Stimulated activated CD4-positive, alpha-beta T cell treated with anti-CD3 and anti-CD28 coated beads, Interleukin-15, amount 100 ng/mL, for 24 hours (primary cell): ENCODE measurements at regions not wholly inside any gene's neighbourhood (a gene's known extent, or its start where the extent isn't known, plus 50 kb on each side); places are given as distances from the start of the nearest gene placed in this dataset.

Experiments used
- DNase-seq: peaks from one replicate; pipeline ENCODE4 v3.0.0-alpha.2; 2020

GRCh38 chr11:36803084-36803483 is 205.0 kb upstream of the RAG2 start:
- DNase-seq = no peak

GRCh38 chr11:36792996-36793914 is 195.2 kb upstream of the RAG2 start:
- DNase-seq = no peak

GRCh38 chr11:36791957-36792356 is 193.9 kb upstream of the RAG2 start:
- no peak for DNase-seq

DNA sequence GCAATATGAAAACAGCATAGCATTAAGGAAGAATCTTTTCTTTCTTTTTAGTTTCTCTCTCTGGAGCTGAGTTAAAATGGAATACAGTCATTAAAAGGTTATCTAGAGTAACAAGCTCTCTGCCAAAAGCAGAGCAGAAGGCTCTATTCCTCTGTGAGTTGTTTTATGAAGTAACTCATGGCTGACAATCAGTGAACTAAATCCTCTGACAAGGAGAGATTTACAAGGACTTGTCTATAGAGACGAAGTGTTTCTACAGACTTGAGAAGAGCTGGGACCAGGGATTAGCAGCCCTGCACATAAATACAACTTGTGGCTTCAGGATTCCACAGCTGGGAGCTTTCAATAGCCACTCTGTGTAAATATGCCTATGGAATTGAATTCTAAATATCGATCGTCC is 192.5 kb upstream of the RAG2 start:
- no peak for DNase-seq

GRCh38 chr11:36783808-36784207 is 185.8 kb upstream of the RAG2 start:
- no peak for DNase-seq

DNA sequence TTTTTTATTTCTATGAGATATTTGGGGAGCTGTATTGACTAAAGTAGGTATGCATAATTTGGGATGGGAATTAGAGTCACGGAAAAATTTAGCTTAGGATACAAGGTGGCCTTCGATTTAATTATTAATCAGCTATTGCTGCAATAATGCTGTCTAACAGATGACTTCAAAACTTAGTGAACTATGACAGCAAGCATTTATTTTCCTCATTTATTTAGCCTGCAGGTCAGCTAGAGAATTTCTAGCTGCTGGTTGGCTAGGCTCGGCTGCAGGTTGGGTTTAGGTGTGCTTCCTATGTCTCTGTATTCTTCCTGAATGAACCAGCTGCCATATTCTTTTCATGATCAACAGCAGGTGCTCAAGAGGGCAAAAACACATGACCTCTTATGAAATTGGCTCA is 181.8 kb upstream of the RAG2 start:
- DNase-seq = no peak

DNA sequence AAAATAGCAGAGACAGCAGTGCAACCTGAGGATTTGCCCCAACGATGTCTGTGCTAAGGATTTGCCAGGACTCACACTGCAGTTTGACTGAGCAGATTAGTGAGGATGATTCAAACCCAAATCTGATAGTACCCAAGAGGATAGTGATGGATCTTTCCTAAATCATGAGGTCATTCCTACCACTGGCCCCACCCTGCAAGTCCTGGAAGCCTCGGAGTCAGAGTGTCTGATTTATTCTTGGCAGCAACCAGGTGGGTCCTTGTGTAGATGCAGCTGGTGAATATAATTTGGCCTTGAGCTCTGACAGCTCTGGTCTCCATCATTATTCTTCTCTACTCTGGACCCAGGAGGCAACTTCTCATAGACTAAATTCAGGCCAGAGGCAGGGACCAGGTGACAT is 179.3 kb upstream of the RAG2 start:
- no peak for DNase-seq

GRCh38 chr11:36775756-36776155 is 177.7 kb upstream of the RAG2 start:
- DNase-seq = no peak

DNA sequence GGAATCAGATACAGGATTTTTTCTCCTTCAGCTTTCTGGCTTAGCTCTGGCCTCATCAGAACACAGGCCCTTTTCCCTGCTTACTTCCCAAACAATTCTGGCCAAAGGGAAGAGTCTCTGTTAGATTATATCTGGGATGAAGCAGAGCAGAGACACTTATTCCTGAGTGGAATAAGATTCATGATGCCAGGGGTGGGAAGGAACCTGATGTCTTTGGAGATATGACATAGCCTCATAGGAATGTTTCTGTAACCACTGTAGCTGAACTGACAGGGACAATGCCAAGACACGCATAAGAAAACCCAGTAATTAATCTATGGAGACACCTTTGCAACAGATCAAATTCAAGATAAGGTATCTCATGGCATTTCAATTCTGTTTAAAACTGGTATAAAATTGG is 177.1 kb upstream of the RAG2 start:
- no peak for DNase-seq

DNA sequence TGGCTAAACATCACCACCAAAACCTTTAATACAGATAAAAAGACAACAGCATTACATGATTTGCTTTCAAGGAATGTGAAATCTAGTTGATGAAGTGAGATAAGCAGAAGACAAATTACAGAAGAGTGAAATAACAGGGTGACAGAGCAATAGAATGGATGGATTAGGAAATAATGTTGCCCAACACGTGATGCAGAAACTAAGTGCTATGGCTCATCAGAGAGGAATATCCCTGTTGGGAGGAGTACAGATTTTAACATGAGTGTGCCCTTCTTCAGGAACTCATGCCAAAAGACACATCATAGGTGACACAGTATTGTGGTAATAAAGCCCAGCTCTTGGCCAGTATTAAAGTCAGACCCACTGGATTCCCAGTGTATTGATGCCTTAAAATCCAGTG is 176.6 kb upstream of the RAG2 start:
- DNase-seq = no peak

- DNase-seq = no peak
Observed at GRCh38 chr11:36763187-36763586, 165.2 kb upstream of the RAG2 start.

- DNase-seq = no peak
Observed at GRCh38 chr11:36757075-36757474, 159.0 kb upstream of the RAG2 start.

GRCh38 chr11:36753960-36754359 is 155.9 kb upstream of the RAG2 start:
- no peak for DNase-seq

DNA sequence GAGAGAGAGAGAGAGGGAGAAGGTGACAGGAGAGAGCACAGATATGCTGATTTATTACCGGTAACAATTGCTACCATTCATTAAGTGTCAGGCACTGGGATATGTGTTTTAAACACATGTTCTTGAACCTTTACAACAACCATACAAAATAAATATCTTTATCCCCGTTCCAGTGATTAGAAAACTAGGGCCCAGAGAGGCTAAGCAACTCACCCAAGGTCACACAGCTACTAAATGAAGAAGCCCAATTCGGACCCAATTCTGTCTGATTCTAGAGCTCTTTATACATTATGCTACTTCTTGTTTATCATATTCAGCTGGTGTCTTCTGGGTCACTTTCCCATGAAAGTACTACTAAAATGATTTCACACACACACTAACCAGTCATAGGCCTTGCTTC is 154.0 kb upstream of the RAG2 start:
- no peak for DNase-seq

DNA sequence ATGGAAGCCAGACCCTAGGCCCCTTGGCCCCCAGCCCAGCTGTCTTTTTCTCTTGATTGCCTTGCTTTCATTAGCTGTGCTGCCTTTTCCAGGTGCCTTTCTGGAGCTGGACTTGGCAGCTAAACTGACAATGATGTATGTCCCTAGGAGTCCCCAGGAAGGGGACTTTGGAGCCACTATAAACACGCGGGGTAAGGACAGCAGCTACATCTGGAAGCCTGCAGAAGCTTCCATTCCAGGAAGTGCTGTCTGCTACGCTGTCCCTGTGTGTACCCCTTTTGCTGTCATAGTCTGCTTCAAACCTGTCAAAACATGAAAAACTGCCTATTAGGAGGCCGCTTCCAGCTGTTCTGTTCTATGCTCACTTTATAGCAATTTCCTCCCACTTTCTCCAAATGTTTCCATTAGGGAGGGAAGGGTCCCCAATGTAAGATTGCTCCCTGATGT is 153.3 kb upstream of the RAG2 start:
- DNase-seq = no peak

DNA sequence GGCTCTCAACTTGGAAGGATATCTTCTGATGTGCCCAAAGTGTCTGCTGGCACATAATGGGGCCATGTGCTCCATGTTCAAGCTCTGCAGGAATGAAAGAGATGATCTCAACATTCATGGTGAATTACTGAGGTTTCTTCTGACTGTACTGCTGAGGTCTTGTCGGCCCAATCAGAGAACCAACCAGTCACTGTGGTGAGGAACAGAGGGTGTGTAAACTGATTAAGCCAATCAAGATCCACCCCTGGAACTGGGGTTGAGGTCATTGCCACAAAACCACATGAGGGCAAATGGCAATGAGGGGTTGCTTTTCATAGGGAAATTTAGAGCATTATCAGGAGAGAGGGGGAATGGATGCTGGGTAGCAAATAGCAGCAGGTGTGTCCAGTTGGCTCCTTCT is 152.3 kb upstream of the RAG2 start:
- DNase-seq = no peak

GRCh38 chr11:36748836-36749235 is 150.8 kb upstream of the RAG2 start:
- no peak for DNase-seq

GRCh38 chr11:36746886-36747710 is 149.1 kb upstream of the RAG2 start:
- peak; percentile 88 for DNase-seq

DNA sequence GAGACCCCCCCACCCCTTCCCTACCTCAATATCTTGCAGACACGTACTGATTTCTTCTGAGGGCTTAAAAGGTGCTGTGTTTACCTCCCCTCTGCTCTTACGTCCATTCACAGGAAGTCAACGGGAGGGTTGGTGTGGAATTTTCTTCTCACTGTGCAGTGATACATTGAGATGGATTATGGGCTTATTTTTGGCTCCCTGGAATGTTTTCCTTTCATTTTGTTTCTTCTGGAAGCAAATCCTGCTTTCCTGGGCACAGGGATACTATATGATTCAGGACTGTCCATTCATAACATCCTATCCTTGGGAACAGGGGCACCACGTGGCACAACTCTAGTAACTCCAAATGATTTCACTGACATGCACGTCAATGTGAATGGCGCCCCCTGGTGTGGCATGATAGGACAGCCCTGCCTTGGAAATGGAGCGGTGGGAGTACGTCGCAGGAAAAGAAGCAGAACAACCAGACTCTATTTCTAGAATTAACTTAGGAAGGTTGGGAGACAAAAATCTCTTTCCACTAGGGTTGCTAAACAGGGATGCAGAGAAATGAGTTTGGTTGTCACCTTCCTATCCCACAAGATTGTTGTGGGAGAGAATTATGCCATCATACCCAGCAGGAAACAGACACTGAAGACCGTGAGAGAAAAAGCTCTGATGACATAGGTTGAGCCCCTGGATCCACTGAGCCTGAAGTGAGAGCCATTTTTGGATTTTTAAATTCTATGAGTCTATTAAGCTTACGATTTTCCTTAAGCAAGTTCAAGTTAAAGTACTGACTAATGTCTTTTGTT is 146.5 kb upstream of the RAG2 start:
- DNase-seq = peak; percentile 79

DNA sequence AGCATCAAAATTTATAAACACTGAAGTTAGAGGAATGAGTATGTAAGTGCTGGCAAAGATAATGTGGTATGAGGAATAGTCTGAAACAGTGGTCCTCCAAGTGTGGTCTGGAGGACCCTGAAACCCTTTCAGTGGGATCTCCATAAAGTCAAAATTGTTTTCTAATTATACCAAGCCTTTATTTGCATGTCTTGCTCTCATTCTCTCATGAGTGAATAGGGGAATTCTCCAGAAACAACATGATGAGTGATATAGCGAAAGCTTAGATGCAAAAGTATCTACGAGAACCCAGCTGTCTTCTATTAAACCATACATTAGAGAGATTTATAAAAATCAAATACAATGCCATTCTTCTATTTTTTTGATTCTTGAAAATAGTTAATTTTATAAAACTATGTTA is 145.0 kb upstream of the RAG2 start:
- no peak for DNase-seq

- DNase-seq = no peak
Observed at GRCh38 chr11:36741515-36741914, 143.5 kb upstream of the RAG2 start.

DNA sequence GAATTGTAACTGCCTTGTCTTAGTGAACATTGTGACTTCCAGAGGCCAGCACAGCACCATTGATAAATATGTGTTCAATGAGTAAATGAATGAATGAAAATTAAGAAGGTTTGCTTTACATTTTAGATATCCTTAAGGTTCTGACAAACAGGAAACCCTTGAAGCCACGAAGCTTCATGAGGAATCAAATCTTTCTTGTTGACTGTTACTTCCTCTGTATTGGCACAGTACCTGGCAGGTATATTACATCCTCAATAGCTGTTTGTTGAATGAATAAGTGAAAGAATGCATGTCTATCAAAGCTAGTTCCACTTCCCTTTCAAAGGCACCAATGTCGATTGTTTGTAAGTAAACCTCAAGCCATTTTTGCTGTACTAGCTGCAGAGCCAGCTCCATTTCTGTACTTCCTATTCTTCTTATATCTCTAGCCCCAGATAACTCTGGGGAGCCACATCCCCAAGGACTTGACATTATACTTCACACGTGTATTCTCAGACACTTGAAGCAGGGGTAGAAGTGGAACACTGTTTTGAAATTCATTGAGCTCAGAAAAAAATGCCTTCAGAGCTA is 140.3 kb upstream of the RAG2 start:
- no peak for DNase-seq

GRCh38 chr11:36736103-36736502 is 138.1 kb upstream of the RAG2 start:
- DNase-seq = no peak
